NOMO-1 treated with DMSO at 0.1 percent for 48 hours (cell line): ENCODE measurements at regions not wholly inside any gene's neighbourhood (a gene's known extent, or its start where the extent isn't known, plus 50 kb on each side); places are given as distances from the start of the nearest gene placed in this dataset.
"Not testable (repeated sequence)": the region's sequence is repeated elsewhere in the genome, so short reads cannot be mapped to it uniquely, and the experiment has no call there.

Experiments
- DNase-seq: peaks from one replicate; lab custom pipeline; 2025; ENCODE audit not compliant: unreplicated experiment; lab: John Stamatoyannopoulos, UW

DNA sequence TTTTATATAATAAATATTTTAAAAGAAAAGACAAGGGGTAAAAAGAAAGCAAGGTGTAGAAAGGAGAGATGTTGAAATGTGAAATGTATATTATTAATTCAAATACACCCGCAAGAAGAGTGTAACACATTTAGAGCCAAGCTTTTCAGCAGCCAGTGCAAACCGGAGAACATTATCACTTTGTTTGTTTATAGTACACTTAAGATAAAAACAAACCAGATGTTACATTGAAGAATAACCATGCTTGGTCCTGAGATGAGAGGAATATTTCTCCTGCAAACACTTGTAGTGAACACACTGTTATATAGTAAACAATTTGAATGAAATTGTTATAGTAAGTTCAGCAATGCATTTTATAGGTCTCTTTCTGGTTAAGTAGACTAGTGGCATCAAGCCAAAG is 1441.5 kb downstream of the OTOL1 start:
- no peak for DNase-seq

DNA sequence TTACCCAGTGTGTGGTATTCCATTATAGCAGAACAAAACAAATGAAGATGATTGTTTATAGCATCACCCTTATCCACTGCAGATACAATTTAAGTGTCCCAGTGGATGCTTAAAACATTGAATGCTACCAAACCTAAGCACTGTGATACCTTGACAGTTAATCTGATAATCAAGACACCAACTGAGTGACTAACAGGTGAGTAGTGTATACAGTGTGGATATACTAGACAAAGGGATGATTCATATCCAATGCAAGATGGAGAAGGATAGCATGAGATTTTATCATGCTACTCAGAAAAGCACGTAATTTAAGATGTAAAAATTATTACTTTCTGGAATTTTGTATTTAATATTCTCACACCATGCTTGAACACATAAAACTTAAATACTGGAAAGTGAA is 1449.0 kb downstream of the OTOL1 start:
- DNase-seq, result no peak

GRCh38 chr3:162956711-162957110 is 1460.1 kb downstream of the OTOL1 start:
- no peak for DNase-seq

DNA sequence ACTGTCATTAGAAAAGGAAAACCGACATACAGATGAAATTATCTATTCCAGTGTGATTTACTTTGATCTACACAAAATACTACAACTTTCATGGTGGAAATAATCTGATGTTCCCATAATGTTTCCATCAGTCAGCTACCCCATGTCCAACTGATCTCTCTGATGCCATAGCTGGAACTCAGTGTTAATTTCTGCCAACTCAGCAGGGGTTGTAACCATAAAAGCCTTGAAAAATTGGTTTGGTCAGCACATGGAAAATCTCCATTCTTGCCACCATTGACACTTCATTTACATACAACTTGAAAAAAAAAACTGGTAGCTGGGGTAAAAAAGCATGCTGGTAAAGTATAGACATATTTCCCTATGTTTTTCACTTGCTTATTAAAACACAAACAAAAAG is 1463.7 kb downstream of the OTOL1 start:
- DNase-seq, result no peak

GRCh38 chr3:162970292-162970691 is 1473.7 kb downstream of the OTOL1 start:
- no peak for DNase-seq

DNA sequence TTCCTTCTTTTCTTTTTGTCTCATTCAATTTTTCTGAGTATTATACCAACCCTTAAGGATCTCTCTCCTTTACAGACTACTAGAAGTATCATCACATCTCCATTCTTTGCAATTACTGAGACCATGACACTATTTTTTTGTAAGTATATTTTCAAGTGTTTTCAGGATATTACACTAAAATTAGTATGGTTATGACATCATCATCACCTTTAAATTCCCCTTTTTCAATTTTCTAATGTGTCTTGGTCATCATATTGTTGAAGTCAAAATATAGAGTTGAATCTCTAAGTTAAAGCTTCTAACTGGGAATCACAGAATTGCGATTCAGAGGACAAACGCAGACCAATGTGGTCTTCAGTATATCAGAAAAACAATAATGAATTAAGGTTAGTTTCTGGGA is 1475.1 kb downstream of the OTOL1 start:
- no peak for DNase-seq

GRCh38 chr3:162973428-162973917 is 1476.9 kb downstream of the OTOL1 start:
- no peak for DNase-seq

GRCh38 chr3:162978136-162978535 is 1481.5 kb downstream of the OTOL1 start:
- no peak for DNase-seq

GRCh38 chr3:162984746-162985145 is 1488.1 kb downstream of the OTOL1 start:
- no peak for DNase-seq

DNA sequence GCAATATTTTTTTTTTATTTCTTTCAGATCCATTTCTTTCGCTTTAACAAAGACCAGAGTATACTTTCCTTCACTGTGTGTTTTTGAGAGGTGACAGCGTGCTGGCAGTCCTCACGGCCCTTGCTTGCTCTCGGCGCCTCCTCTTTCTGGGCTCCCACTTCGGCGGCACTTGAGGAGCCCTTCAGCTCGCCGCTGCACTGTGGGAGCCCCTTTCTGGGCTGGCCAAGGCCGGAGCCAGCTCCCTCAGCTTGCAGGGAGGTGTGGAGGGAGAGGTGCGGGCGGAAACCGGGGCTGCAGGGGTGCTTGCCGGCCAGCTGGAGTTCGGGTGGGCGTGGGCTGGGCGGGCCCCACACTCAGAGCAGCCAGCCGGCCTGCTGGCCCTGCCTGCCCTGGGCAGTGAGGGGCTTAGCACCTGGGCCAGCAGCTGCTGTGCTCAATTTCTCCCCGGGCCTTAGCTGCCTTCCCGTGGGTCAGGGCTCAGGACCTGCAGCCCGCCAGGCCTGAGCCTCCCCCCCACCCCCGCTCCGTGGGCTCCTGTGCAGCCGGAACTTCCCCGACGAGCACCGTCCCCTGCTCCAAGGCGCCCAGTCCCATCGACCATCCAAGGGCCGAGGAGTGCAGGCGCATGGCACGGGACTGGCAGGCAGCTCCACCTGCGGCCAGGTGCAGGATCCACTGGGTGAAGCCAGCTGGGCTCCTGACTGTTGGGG is 1490.6 kb downstream of the OTOL1 start:
- not testable (repeated sequence) for DNase-seq

DNA sequence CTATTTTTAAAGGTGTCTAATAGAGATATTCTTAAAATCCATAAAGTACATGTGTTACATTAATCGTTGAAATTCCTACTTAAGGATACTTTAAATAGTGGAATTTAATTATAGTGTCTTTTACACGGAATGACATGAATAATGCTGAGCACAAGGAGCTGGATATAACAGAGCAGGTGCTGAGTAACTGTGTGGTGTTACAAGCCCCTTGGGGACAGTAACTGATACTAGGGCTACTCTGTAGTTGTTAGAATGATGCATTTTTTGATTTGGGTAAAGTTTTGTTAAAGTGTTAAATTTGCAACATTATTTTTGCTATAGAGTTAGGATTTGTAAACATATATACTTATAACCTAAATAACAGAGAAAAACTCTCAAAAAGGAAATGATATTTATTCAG is 1496.1 kb downstream of the OTOL1 start:
- no peak for DNase-seq

GRCh38 chr3:162994165-162994564 is 1497.6 kb downstream of the OTOL1 start:
- DNase-seq, result no peak

GRCh38 chr3:162996368-162996767 is 1499.8 kb downstream of the OTOL1 start:
- DNase-seq, result no peak

DNA sequence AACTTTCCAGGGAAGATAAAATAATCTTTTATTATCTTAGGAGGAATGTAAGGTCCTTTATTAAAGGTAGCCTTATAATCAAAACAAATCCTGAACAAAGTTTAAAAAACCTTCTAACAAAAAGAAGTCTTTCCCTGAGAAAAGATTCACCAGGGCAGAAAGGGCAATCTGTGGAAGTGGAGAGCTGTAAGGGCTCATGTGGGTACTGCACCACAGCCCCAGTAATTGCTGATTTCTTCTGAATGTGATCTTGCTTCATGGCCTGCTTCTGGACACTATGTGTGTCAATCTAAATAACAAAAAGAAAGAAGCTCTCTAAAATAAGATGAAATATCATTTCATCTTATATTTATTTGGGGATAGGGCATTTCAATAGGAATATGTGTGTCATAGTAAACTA is 1501.6 kb downstream of the OTOL1 start:
- no peak for DNase-seq

DNA sequence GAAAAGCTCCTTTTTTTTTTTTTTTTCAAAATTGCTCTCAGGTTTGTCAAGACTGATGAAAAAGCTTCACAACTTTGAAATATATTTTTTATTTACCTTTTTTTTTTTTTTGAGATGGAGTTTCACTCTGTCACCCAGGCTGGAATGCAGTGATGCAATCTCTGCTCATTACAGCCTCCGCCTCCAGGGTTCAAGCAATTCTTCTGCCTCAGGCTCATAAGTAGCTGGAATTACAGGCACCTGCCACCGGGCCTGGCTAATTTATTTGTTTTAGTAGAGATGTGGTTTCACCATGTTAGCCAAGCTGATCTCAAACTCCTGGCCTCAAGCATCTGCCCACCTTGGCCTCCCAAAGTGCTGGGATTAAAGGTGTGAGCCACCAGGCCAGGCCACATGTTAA is 1515.0 kb downstream of the OTOL1 start:
- no peak for DNase-seq

GRCh38 chr3:163016251-163016650 is 1519.6 kb downstream of the OTOL1 start:
- no peak for DNase-seq

DNA sequence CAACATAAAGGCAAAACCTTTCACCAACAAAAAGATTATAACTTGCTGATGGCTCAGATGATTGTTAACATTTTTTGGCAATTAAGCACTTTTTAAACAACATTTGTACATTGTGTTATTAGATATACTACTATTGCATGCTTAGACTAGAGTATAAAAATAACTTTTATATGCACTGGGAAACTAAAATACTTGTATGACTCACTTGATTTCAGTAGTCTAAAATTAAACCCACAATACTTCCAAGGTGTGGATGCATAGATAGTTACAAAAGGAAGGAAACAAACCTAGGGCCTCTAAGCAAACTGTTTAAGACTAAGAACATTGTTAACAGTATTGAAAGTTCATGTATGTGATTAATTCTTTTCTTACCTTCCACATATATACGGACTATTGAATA is 1521.5 kb downstream of the OTOL1 start:
- DNase-seq, result no peak

DNA sequence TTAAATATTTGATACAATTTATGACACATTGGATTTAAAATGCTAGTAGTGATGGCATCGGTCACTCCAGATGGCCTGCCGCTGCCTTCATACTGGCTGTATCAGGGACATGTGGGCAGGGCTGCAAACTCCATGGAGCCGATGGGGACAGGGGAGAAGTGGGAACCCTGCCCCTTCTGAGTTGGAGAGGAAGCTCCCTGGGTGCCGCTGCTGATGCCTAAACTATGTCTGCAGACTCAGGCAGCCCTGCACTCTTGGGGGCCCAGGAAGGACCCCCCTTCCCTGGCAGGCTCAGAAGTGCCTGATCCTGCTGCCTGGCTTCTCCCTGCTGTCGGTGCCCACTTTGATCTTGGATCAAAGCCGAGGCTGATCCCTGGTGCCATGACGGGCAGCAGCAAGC is 1522.1 kb downstream of the OTOL1 start:
- DNase-seq, result no peak

DNA sequence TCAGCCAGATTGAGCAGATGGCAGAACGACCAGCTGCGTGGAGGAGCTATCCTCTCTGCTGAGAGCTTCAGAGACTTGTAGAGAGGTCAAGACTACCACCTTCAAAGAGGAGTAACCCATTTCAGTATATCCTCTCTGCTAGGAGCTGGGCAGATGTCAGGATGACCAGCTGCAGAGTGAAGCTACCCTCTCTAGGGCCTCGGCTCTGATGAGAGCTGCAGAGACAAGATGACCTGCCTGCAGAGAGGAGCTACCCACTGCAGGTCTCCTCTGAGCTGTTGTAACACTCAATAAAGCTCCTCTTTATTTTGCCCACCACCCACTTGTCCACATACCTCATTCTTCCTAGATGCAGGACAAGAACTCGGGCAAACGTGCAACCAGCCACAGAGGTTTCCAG is 1522.7 kb downstream of the OTOL1 start:
- DNase-seq, result no peak

GRCh38 chr3:163033652-163034051 is 1537.0 kb downstream of the OTOL1 start:
- no peak for DNase-seq

DNA sequence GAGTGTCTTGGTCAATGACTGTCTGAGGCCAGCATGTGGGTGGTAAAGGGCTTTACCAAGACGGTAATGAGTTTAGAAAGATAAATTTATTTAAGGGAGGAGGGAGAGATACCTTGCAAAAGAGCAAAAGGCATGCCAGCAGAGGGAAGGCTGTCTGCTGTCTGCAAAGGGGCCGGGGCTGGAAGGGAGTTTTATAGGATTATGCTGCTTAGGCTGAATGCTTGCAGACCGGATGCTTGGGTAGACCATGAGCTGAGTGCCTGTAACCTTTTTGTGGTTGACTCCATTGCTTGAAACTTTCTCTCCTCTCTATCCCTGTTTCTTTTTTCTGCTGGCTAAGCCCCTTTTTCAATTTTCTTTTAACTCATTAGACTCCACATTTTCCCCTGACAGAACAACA is 1543.0 kb downstream of the OTOL1 start:
- DNase-seq, result no peak

DNA sequence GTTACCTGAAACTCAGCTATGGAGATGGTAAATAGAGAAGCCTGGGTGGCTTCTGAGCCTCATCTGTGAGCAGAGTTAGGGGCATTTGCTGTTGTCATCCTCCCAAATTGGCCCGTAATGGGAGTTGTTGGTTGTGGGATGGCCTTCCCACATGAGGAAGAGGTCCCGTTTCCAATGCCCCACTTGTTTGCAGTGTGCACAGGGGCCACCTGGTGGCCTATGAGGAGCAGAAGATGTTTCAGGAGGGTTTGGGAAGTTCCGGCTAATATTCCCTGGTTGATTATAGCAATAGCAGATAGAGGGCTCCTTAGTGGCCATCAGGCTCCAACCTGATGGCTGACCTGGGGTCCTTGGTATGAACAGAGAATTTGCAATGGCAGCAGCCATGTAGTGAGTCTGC is 1546.5 kb downstream of the OTOL1 start:
- DNase-seq, result no peak

- no peak for DNase-seq
Measured at GRCh38 chr3:163045945-163046344, 1549.3 kb downstream of the OTOL1 start.
